SU-DHL-6 (cell line): ENCODE measurements at regions not wholly inside any gene's neighbourhood (a gene's known extent, or its start where the extent isn't known, plus 50 kb on each side); places are given as distances from the start of the nearest gene placed in this dataset.

Source experiments
- EZH2phosphoT487 ChIP-seq: fragments of 200-600 bp; sonication (generic), shearing (Covaris generic); conservative IDR thresholded peaks from 2 replicates; pipeline ENCODE4 v1.6.1; 2018; ENCODE audit warnings: mild to moderate bottlenecking, antibody characterized with exemption, low read length, moderate library complexity, mixed read lengths
- TF ChIP-seq, protein P1 (sequence below): fragments of 200-600 bp; sonication (generic); IDR thresholded peaks from one replicate; pipeline ENCODE4 v1.5.1; 2017; ENCODE audit warnings: antibody characterized with exemption, mild to moderate bottlenecking, low read length, moderate library complexity; ENCODE audit not compliant: insufficient read depth, poor library complexity, severe bottlenecking

GRCh38 chr16:73882033-73882432, 414.6 kb upstream of the PSMD7 start:
- TF ChIP-seq, protein P1, sequence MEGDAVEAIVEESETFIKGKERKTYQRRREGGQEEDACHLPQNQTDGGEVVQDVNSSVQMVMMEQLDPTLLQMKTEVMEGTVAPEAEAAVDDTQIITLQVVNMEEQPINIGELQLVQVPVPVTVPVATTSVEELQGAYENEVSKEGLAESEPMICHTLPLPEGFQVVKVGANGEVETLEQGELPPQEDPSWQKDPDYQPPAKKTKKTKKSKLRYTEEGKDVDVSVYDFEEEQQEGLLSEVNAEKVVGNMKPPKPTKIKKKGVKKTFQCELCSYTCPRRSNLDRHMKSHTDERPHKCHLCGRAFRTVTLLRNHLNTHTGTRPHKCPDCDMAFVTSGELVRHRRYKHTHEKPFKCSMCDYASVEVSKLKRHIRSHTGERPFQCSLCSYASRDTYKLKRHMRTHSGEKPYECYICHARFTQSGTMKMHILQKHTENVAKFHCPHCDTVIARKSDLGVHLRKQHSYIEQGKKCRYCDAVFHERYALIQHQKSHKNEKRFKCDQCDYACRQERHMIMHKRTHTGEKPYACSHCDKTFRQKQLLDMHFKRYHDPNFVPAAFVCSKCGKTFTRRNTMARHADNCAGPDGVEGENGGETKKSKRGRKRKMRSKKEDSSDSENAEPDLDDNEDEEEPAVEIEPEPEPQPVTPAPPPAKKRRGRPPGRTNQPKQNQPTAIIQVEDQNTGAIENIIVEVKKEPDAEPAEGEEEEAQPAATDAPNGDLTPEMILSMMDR, result no peak
- TF ChIP-seq EZH2phosphoT487, result no peak
